ENCODE measurements at regions not wholly inside any gene's neighbourhood (a gene's known extent, or its start where the extent isn't known, plus 50 kb on each side); places are given as distances from the start of the nearest gene placed in this dataset.

- TF ChIP-seq CTCF (IDR thresholded peaks at IDR 0.05; ENCODE audit: control extremely low read depth, extremely low read depth, low read depth, missing control alignments) = no peak
- no peak for DNase-seq (ENCODE audit: extremely low spot score)
- ChIA-PET CTCF (no interaction called here), POLR2A (no interaction called here)
Measured at GRCh38 chr20:12063106-12063684, 145.5 kb downstream of the BTBD3 start.

- TF ChIP-seq CTCF (IDR thresholded peaks at IDR 0.05; ENCODE audit: control extremely low read depth, extremely low read depth, low read depth, missing control alignments) = no peak
- no peak for DNase-seq (ENCODE audit: extremely low spot score)
- ChIA-PET CTCF (interaction anchor here (0.9 kb wide), 1 partner anchor 9 kb away, joined by 3 read pairs; no protein-coding TSS in a partner anchor), POLR2A (no interaction called here)
Measured at GRCh38 chr20:12064540-12064939, 146.8 kb downstream of the BTBD3 start.

- TF ChIP-seq CTCF (IDR thresholded peaks at IDR 0.05; ENCODE audit: control extremely low read depth, extremely low read depth, low read depth, missing control alignments) = no peak
- CTCF ChIA-PET = no interaction called here
- POLR2A ChIA-PET = no interaction called here
- no peak for DNase-seq (ENCODE audit: extremely low spot score)
Measured at GRCh38 chr20:12067686-12068085, 150.0 kb downstream of the BTBD3 start.

- TF ChIP-seq CTCF (IDR thresholded peaks at IDR 0.05; ENCODE audit: control extremely low read depth, extremely low read depth, low read depth, missing control alignments) = no peak
- DNase-seq (ENCODE audit: extremely low spot score) = no peak
Measured at GRCh38 chr20:12068121-12068520, 150.4 kb downstream of the BTBD3 start.

GRCh38 chr20:12069181-12069580, 151.5 kb downstream of the BTBD3 start:
- no peak for DNase-seq (ENCODE audit: extremely low spot score)
- POLR2A ChIA-PET = no interaction called here
- CTCF ChIA-PET = interaction anchor here (0.7 to 1.2 kb wide), 2 partner anchors 8 kb away, joined by 3 to 5 read pairs; no protein-coding TSS in a partner anchor
- no peak for TF ChIP-seq CTCF (IDR thresholded peaks at IDR 0.05; ENCODE audit: control extremely low read depth, extremely low read depth, low read depth, missing control alignments)

More at GRCh38 chr20:12068121-12068520, 150.4 kb downstream of the BTBD3 start:
- POLR2A ChIA-PET = no interaction called here
- CTCF ChIA-PET = interaction anchor here (1.2 kb wide), 1 partner anchor 9 kb away, joined by 5 read pairs; no protein-coding TSS in a partner anchor

- CTCF ChIA-PET = no interaction called here
- POLR2A ChIA-PET = no interaction called here
- TF ChIP-seq CTCF (IDR thresholded peaks at IDR 0.05; ENCODE audit: control extremely low read depth, extremely low read depth, low read depth, missing control alignments) = no peak
- no peak for DNase-seq (ENCODE audit: extremely low spot score)
Measured at GRCh38 chr20:12072221-12072953, 154.7 kb downstream of the BTBD3 start.

Data from GM10248 (cell line).